ENCODE measurements at regions not wholly inside any gene's neighbourhood (a gene's known extent, or its start where the extent isn't known, plus 50 kb on each side); places are given as distances from the start of the nearest gene placed in this dataset.

GRCh38 chr2:209209943-209210342, 213.9 kb upstream of the MAP2 start:
- no peak overlapping the region for H3K4me3 ChIP-seq (ENCODE audit: low read depth in 2 of 2, low read length in 2 of 2)
- H3K27ac ChIP-seq (ENCODE audit: low read length) = no peak overlapping the region
- H3K36me3 ChIP-seq (ENCODE audit: control insufficient read depth, insufficient read depth, low read length) = no peaks in the 10 kb centered on the region
- peaks cover 2% of the 10 kb centered on the region; the same call in 1 of the 2 replicates for H3K4me1 ChIP-seq (ENCODE audit: control insufficient read depth, insufficient read depth, low read length)
- no peak for ATAC-seq
- in situ Hi-C loops (cut with HindIII; ENCODE audit: low pct_unique_long_range_greater_than_20kb, low sequenced_read_pairs) = no loop called here
- DNase-seq (ENCODE audit: low read depth, low spot score) = no peak
- CTCF ChIA-PET = no interaction called here
- no peaks in the 10 kb centered on the region for H3K9me3 ChIP-seq (ENCODE audit: control insufficient read depth, insufficient read depth, low read depth, low read length)
- TF ChIP-seq, protein P1, sequence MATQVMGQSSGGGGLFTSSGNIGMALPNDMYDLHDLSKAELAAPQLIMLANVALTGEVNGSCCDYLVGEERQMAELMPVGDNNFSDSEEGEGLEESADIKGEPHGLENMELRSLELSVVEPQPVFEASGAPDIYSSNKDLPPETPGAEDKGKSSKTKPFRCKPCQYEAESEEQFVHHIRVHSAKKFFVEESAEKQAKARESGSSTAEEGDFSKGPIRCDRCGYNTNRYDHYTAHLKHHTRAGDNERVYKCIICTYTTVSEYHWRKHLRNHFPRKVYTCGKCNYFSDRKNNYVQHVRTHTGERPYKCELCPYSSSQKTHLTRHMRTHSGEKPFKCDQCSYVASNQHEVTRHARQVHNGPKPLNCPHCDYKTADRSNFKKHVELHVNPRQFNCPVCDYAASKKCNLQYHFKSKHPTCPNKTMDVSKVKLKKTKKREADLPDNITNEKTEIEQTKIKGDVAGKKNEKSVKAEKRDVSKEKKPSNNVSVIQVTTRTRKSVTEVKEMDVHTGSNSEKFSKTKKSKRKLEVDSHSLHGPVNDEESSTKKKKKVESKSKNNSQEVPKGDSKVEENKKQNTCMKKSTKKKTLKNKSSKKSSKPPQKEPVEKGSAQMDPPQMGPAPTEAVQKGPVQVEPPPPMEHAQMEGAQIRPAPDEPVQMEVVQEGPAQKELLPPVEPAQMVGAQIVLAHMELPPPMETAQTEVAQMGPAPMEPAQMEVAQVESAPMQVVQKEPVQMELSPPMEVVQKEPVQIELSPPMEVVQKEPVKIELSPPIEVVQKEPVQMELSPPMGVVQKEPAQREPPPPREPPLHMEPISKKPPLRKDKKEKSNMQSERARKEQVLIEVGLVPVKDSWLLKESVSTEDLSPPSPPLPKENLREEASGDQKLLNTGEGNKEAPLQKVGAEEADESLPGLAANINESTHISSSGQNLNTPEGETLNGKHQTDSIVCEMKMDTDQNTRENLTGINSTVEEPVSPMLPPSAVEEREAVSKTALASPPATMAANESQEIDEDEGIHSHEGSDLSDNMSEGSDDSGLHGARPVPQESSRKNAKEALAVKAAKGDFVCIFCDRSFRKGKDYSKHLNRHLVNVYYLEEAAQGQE (IDR thresholded peaks at IDR 0.05; ENCODE audit: insufficient read depth in 1 of 2, low read depth in 2 of 2, low read length in 1 of 2) = no peak
- TF ChIP-seq POLR2AphosphoS5 (IDR thresholded peaks at IDR 0.05; ENCODE audit: low read depth, low read length) = no peak
- no peak for TF ChIP-seq TCF7L2 (IDR thresholded peaks at IDR 0.05; ENCODE audit: low read depth, low read length)
- H3K27me3 ChIP-seq (ENCODE audit: control insufficient read depth, insufficient read depth, low read length) = no peaks in the 10 kb centered on the region
- intact Hi-C loops (cut with micrococcal nuclease; ENCODE audit: unreplicated experiment) = loop anchor here (2.0 to 5.0 kb wide), 3 partner anchors 389 to 803 kb away; partner anchors contain the start of gene PTH2R
- POLR2A ChIA-PET = no interaction called here
- BruUV-seq (replicated peaks) = no TSS peak

DNA sequence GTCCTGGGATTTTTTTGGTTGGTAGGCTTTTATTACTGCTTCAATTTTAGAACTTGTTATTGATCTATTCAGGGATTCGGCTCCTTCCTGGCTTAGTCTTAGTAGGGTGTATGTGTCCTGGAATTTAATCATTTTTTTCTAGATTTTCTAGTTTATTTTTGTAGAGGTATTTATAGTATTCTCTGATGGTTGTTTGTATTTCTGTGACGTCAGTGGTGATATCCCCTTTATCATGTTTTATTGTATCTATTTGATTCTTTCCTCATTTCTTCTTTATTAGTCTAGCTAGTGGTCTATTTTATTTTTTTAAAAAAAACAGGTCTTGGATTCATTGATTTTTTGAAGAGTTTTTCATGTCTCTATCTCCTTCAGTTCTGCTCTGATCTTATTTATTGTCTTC, 193.3 kb upstream of the MAP2 start:
- ChIA-PET POLR2A (no interaction called here), CTCF (no interaction called here)
- Histone ChIP-seq H3K27me3 (ENCODE audit: control insufficient read depth, insufficient read depth, low read length) (no peaks in the 10 kb centered on the region), H3K27ac (ENCODE audit: low read length) (no peak overlapping the region), H3K36me3 (ENCODE audit: control insufficient read depth, insufficient read depth, low read length) (no peaks in the 10 kb centered on the region), H3K9me3 (ENCODE audit: control insufficient read depth, insufficient read depth, low read depth, low read length) (no peaks in the 10 kb centered on the region), H3K4me3 (ENCODE audit: low read depth in 2 of 2, low read length in 2 of 2) (no peak overlapping the region), H3K4me1 (ENCODE audit: control insufficient read depth, insufficient read depth, low read length) (no peaks in the 10 kb centered on the region)
- DNase-seq (ENCODE audit: low read depth, low spot score) (no peak), ATAC-seq (no peak)
- TF ChIP-seq SIN3A (IDR thresholded peaks at IDR 0.05; ENCODE audit: borderline replicate concordance, insufficient read depth, low read depth, low read length) = no peak
- TF ChIP-seq CTCF (IDR thresholded peaks at IDR 0.05) = no peak
- no peak for TF ChIP-seq POLR2AphosphoS5 (IDR thresholded peaks at IDR 0.05; ENCODE audit: low read depth, low read length)
- TF ChIP-seq, protein P1 (IDR thresholded peaks at IDR 0.05; ENCODE audit: insufficient read depth in 1 of 2, low read depth in 2 of 2, low read length in 1 of 2) = no peak
- no peak for TF ChIP-seq TCF7L2 (IDR thresholded peaks at IDR 0.05; ENCODE audit: low read depth, low read length)
- BruUV-seq (replicated peaks) = no TSS peak
- in situ Hi-C loops (cut with HindIII; ENCODE audit: low pct_unique_long_range_greater_than_20kb, low sequenced_read_pairs) = no loop called here
- intact Hi-C loops (cut with micrococcal nuclease; ENCODE audit: unreplicated experiment) = no loop called here
